CD14-positive monocyte (primary cell): ENCODE measurements at regions not wholly inside any gene's neighbourhood (a gene's known extent, or its start where the extent isn't known, plus 50 kb on each side); places are given as distances from the start of the nearest gene placed in this dataset.

Source experiments
- DNase-seq, 3 donors: peaks; one replicate each; pipeline ENCODE4 v3.0.0-alpha.2; 2011 to 2022
- H2AFZ ChIP-seq: 2 replicates; pipeline ENCODE4 v1.6.0; 2012; ENCODE audit warnings: mild to moderate bottlenecking, low read depth, low read length, inconsistent platforms; ENCODE audit not compliant: insufficient read depth, poor library complexity, severe bottlenecking
- H3K27ac ChIP-seq, 2 donors: 1 replicate in 1 of 2; 2 replicates in 1 of 2; pipeline ENCODE4 v1.5.1; 2012 to 2013; ENCODE audit warnings: low read length in 2 of 2, control low read depth in 1 of 2, inconsistent platforms in 1 of 2, low read depth in 1 of 2, mild to moderate bottlenecking in 1 of 2
- H3K27me3 ChIP-seq, 2 donors: one replicate each; pipeline versions ENCODE4 v1.6.0 to v1.6.1; 2011 to 2013; ENCODE audit warnings: low read length in 2 of 2; ENCODE audit not compliant: control insufficient read depth in 2 of 2, insufficient read depth in 2 of 2
- H3K36me3 ChIP-seq, 2 donors: replicated peaks in 1 of 2; 1 replicate in 1 of 2; 2 replicates in 1 of 2; pipeline versions ENCODE4 v1.5.1 to v1.6.1; 2012 to 2013; ENCODE audit warnings: low read length in 2 of 2, control low read depth in 1 of 2, inconsistent platforms in 1 of 2, mild to moderate bottlenecking in 1 of 2; ENCODE audit not compliant: insufficient read depth in 2 of 2, control insufficient read depth in 1 of 2
- H3K4me1 ChIP-seq, 2 donors: 1 replicate in 1 of 2; 2 replicates in 1 of 2; pipeline versions ENCODE4 v1.5.1 to v1.6.1; 2012 to 2013; ENCODE audit warnings: low read length in 2 of 2, control low read depth in 1 of 2, inconsistent platforms in 1 of 2, mild to moderate bottlenecking in 1 of 2, moderate library complexity in 1 of 2; ENCODE audit not compliant: insufficient read depth in 2 of 2, control insufficient read depth in 1 of 2
- H3K4me2 ChIP-seq: replicated peaks from 2 replicates; pipeline ENCODE3; 2012; ENCODE audit warnings: low read length, moderate library complexity, mild to moderate bottlenecking; ENCODE audit not compliant: poor library complexity, severe bottlenecking; ENCODE audit errors: extremely low read depth
- H3K4me3 ChIP-seq, 3 experiments: fragments of 200-600 bp in 1 of 3; sonication (generic) in 1 of 3; replicated peaks in 1 of 3; 1 replicate in 2 of 3; 2 replicates in 1 of 3; pipeline ENCODE4 v1.5.1; 2011 to 2013; ENCODE audit warnings: low read length in 3 of 3, mild to moderate bottlenecking in 3 of 3, control low read depth in 2 of 3, low read depth in 2 of 3, inconsistent platforms in 1 of 3, moderate library complexity in 1 of 3
- H3K79me2 ChIP-seq: 2 replicates; pipeline ENCODE4 v1.6.0; 2012; ENCODE audit warnings: mild to moderate bottlenecking, control low read depth, inconsistent platforms, low read length, moderate library complexity; ENCODE audit not compliant: insufficient read depth
- H3K9ac ChIP-seq: 2 replicates; pipeline ENCODE4 v1.6.0; 2017; ENCODE audit warnings: low read length, mild to moderate bottlenecking; ENCODE audit not compliant: insufficient read depth, poor library complexity, severe bottlenecking
- H3K9me3 ChIP-seq, 2 donors: replicated peaks in 1 of 2; 1 replicate in 1 of 2; 2 replicates in 1 of 2; pipeline versions ENCODE4 v1.5.1 to v1.6.1; 2012 to 2013; ENCODE audit warnings: low read length in 2 of 2, control low read depth in 1 of 2; ENCODE audit not compliant: control insufficient read depth in 1 of 2, insufficient read depth in 1 of 2
- H4K20me1 ChIP-seq: 2 replicates; pipeline ENCODE4 v1.6.0; 2012; ENCODE audit warnings: mild to moderate bottlenecking, low read length, control low read depth, moderate library complexity; ENCODE audit not compliant: insufficient read depth
- H3K27ac Mint-ChIP-seq, 7 donors: one replicate each; pipeline ENCODE4 v1.8.0; 2020; ENCODE audit warnings: mild to moderate bottlenecking in 7 of 7, mixed read lengths in 7 of 7, moderate library complexity in 6 of 7, inconsistent platforms in 2 of 7
- H3K27me3 Mint-ChIP-seq, 3 donors: one replicate each; pipeline ENCODE4 v1.8.0; 2021 to 2022; ENCODE audit warnings: low read depth in 3 of 3, mild to moderate bottlenecking in 3 of 3, mixed read lengths in 3 of 3, moderate library complexity in 3 of 3, inconsistent platforms in 1 of 3
- H3K36me3 Mint-ChIP-seq, 2 donors: one replicate each; pipeline ENCODE4 v1.8.0; 2020; ENCODE audit warnings: mixed read lengths in 2 of 2, inconsistent platforms in 1 of 2, mild to moderate bottlenecking in 1 of 2
- H3K4me1 Mint-ChIP-seq: one replicate; pipeline ENCODE4 v1.8.0; 2020; ENCODE audit warnings: mild to moderate bottlenecking, mixed read lengths
- H3K4me3 Mint-ChIP-seq, 2 donors: one replicate each; pipeline ENCODE4 v1.8.0; 2020; ENCODE audit warnings: mild to moderate bottlenecking in 2 of 2, mixed read lengths in 2 of 2, moderate library complexity in 1 of 2
- H3K9me3 Mint-ChIP-seq, 7 donors: one replicate each; pipeline ENCODE4 v1.8.0; 2020 to 2022; ENCODE audit warnings: mixed read lengths in 7 of 7, mild to moderate bottlenecking in 6 of 7, moderate library complexity in 6 of 7, inconsistent platforms in 2 of 7
- CTCF ChIP-seq: fragments of 200-600 bp; IDR thresholded peaks from one replicate; pipeline ENCODE4 v1.8.0; 2022; ENCODE audit warnings: antibody characterized with exemption, mild to moderate bottlenecking
- WGBS: methylation state at CpG from one replicate; pipeline ENCODE4 v1.1.5; 2013; ENCODE audit warnings: missing lambda C conversion rate; ENCODE audit not compliant: insufficient coverage; 5-methylcytosine and 5-hydroxymethylcytosine counted together
- intact Hi-C, 2 donors: fragments of 100-400 bp; cut with micrococcal nuclease; formaldehyde crosslinking; loops; one replicate each; pipeline versions ENCODE4 v1.15.0 to v1.15.1; 2023

- Histone ChIP-seq H3K36me3 (no peaks in the 10 kb centered on the region), H3K4me3 (no peak overlapping the region), H3K9me3 (no peaks in the 10 kb centered on the region), H3K27me3 (no peaks in the 10 kb centered on the region), H3K4me2 (no peak overlapping the region), H3K79me2 (no peaks in the 10 kb centered on the region), H3K27ac (no peak overlapping the region), H3K9ac (no peak overlapping the region), H4K20me1 (no peaks in the 10 kb centered on the region), H2AFZ (no peak overlapping the region), H3K4me1 (no peaks in the 10 kb centered on the region)
- Mint-ChIP-seq H3K27me3 (peaks cover 0 to 3% (median 2%) of the 10 kb centered on the region in 3 donors), H3K4me3 (no peak overlapping the region), H3K4me1 (no peaks in the 10 kb centered on the region), H3K27ac (no peak overlapping the region), H3K9me3 (peaks cover 0 to 5% (median 2%) of the 10 kb centered on the region in 7 donors), H3K36me3 (no peaks in the 10 kb centered on the region)
- intact Hi-C loops = no loop called here
- WGBS = no CpG with 5 or more reads among the region's 2 CpGs
- no peak for DNase-seq
- no peak for TF ChIP-seq CTCF
Measured at GRCh38 chr5:90221951-90222350, 187.6 kb downstream of the CETN3 start.

GRCh38 chr5:90220554-90220953 is 189.0 kb downstream of the CETN3 start:
- no CpG with 5 or more reads among the region's 3 CpGs for WGBS
- TF ChIP-seq CTCF = no peak

More at GRCh38 chr5:90220554-90220953, 189.0 kb downstream of the CETN3 start:
- Mint-ChIP-seq H3K4me3 (no peak overlapping the region), H3K27me3 (peaks cover 0 to 2% (median 2%) of the 10 kb centered on the region in 3 donors), H3K9me3 (peaks cover 0 to 7% (median 0%) of the 10 kb centered on the region in 7 donors), H3K27ac (no peak overlapping the region), H3K4me1 (no peaks in the 10 kb centered on the region), H3K36me3 (no peaks in the 10 kb centered on the region)
- H3K79me2 ChIP-seq = no peaks in the 10 kb centered on the region
- H3K9ac ChIP-seq = no peak overlapping the region
- H4K20me1 ChIP-seq = no peaks in the 10 kb centered on the region
- no peak overlapping the region for H3K27ac ChIP-seq
- H2AFZ ChIP-seq = no peak overlapping the region
- no peaks in the 10 kb centered on the region for H3K36me3 ChIP-seq
- intact Hi-C loops = no loop called here
- H3K4me3 ChIP-seq = no peak overlapping the region
- no peaks in the 10 kb centered on the region for H3K9me3 ChIP-seq
- H3K4me2 ChIP-seq = no peak overlapping the region
- no peak for DNase-seq
- no peaks in the 10 kb centered on the region for H3K27me3 ChIP-seq
- H3K4me1 ChIP-seq = no peaks in the 10 kb centered on the region
